GM21723 (cell line): ENCODE measurements at regions not wholly inside any gene's neighbourhood (a gene's known extent, or its start where the extent isn't known, plus 50 kb on each side); places are given as distances from the start of the nearest gene placed in this dataset.

Experiments used
- ATAC-seq: cut with Tn5 transposase; IDR thresholded peaks from one replicate; pipeline ENCODE4 v1.9.1; 2021; ENCODE audit warnings: mild to moderate bottlenecking, moderate library complexity; ENCODE audit not compliant: unreplicated experiment

DNA sequence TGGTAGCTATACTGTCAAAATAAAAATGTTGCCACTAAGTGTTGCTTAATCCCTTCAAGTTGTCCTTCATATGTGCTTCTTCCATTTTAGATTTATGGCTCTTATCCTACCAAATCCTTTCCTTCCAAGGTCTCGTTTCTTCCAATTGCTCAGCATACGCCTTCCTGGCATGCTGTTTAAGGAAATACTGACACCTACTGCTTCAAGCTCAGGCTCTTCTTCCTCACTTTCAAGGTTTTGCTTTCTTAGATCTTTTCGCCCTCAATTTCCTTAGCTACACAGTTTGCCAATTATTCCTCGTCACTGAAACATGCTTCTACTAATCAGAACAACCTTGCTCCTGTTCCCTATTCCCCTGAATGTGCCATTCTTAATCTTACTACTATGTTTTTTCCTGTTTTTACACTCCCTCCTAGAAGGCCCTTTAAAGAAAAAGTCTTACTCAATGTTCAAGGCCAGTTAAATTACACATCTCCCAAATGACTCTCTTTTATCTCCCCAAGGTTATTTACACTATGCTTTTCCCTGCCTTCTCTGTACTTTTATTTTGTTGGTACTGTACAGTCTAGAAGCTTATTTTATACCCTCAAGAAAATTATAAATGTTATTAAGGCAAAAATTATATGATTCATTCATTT, 343.1 kb downstream of the MZT1 start:
- ATAC-seq = no peak

DNA sequence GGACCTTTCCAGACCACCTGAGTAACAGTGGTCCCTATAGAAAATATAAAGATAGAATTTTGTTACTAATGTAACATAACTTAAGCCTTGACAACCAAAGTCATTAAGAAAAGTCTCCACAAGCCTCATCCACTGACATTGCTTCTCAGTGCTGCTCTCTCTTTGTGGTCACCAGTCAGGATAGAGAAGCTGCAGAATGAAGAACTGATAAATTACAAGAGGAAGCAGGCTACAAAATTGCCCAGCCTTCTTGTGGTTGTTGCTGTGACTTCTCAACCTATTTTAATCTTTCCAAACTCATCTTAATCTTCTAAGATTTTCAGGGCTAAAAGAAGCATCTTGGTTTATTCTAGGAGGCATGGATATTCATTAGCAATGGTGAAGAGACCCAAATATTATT, 343.8 kb downstream of the MZT1 start:
- no peak for ATAC-seq

DNA sequence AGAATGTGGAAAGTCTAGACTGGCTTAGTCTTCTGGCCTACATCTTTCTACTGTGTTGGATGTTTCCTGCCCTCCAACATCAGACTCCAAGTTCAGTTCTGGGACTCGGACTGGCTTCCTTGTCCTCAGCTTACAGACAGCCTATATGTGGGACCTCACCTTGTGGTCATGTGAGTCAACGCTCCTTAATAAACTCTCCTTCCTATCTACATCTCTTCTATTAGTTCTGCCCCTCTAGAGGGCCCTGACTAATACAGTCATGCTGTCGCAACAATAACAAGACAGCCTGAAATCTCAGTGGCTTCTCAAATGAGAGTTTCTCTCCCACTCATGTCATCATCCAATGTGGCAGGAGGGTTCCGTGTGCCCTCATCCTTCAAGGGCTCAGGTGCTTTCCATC, 347.8 kb downstream of the MZT1 start:
- no peak for ATAC-seq

DNA sequence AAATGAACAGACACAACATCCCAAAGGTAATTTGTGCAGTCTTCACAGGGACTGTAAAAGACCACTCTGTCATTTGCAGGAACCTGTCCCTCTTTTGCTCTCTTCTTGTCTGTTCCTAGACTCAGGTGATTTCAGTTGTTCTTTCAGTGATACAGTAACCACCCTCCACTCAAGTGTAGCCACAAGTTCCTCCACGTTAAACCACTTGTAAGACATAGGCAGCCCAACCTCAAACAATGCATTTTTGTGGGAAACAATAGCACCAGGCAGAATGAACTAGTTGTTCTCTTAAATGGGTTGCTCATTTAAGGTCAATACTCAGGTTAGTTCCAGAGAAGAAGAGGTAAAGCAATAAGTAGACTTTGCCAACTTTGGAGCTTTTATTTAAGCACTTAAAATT, 359.4 kb downstream of the MZT1 start:
- ATAC-seq = no peak

DNA sequence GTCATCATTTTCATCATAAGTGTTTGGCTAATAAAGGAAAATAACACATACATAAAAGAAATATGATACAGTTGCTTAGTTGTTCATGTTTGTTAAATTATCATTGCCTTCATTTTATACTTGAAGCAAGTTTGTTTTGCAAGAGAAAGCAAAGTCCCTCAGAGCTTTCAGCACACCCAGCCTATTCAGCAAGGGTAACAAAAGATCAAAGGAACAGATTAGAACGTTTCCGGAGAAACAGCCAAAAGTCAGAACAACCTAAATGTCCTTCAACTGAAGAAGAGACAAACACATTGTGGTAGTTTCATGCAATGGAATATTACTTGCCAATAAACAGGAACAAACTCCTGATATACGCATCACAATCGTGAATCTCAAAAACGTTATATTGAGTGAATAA, 380.7 kb downstream of the MZT1 start:
- no peak for ATAC-seq

DNA sequence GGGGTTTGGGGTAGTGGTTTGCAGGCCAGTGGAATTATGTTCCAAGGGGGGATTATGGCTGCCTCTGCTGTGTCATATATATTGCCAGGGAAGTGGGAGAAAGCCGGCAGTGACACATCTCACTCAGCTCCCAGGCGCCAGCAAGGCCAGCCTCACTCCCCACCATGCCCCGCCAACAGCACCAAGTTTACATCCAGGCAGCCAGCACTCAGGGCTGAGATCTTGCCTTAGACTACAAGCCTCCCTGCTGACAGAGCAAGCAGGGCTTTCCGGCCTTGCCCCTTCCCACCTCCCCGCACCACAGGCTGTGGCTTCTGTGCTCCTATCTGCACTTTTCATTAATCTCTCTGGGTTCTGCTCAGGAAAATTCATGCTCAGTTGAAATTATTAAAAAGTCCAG, 385.1 kb downstream of the MZT1 start:
- ATAC-seq = no peak

DNA sequence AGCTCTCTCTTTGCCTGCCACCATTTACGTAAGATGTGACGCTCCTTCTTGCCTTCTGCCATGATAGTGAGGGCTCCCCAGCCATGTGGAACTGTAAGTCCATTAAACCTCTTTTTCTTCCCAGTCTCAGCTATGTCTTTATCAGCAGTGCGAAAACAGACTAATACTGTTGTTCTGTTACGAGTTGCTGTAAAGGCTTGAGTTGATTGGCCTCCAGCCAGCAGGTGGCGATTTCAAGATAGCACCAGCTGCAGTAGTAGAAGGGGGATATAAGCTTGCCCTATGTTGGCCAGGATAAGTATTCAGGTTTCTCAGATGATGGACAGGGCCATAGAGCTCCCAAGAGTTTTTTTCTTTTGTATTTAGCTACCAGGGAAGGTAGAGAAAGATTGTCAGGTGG, 385.5 kb downstream of the MZT1 start:
- ATAC-seq = no peak

DNA sequence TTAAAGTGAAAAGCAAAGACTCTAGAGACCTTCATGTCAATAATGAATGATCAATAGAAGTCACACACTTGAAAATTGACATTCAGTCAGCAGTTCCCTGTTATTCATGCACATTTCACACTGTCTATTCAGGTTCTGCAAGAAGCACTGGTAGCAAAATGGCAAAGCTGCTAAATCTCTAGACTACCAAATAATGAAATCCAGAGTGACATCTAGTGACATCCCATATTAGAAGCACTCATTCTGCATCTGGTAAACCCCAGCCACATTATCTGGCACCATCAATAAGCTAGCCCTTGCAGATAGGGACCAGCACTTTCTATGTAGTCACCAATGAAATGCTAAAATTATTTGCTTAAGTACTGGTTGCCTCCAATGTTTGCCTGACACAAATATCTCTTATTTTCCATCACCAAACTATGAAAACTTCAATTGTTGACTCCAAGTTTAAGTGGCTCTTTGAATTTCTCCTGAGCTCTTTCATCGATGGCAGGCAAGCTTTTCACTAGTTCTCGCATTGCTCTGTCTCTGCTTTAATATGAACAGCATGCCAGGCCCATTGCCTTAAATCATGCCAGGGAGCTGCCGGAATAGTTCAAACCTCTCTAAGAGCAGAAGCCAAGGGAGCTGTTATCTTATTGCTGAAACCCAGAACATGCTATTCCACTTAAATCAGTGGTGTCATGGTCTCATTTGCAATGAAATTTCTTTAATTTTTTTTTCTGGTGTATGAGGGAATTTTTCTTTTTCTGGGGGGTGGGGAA, 409.9 kb downstream of the MZT1 start:
- no peak for ATAC-seq

DNA sequence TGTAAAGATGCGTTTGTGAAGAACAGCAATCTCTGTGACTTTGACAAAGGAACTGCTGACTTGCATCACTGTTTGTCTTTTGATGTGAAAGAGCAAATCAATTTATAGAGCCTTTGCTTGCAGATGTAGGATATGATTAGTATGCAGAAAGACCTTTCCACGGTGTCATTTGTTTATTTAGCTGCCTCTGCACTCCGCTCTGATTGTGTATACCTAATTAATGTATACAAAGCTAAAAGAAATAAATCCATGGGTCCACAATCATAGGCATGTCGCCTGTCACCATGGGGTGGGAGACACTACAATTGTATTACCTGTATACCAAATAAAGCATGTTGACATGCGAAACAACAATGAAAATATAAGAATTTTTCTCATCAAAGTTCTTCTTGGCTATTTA, 410.7 kb downstream of the MZT1 start:
- no peak for ATAC-seq

DNA sequence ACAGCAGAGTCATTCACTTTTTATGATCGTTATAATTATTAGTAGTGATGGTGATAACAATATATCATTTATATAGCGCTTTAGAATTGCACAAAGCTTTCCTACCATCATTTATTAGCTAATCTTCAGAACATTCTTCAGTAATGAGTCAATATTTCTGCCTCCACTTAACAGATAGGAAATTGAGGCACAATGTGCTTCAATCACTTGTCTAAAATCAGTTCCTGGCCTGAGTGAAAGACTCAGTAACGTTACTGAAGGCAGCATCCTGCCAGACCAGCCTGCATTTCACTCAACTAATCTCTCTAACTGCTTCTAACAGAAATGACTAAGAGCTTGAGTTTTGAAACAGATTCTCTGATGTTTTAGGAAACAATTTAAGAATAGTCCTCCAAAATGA, 412.1 kb downstream of the MZT1 start:
- no peak for ATAC-seq

DNA sequence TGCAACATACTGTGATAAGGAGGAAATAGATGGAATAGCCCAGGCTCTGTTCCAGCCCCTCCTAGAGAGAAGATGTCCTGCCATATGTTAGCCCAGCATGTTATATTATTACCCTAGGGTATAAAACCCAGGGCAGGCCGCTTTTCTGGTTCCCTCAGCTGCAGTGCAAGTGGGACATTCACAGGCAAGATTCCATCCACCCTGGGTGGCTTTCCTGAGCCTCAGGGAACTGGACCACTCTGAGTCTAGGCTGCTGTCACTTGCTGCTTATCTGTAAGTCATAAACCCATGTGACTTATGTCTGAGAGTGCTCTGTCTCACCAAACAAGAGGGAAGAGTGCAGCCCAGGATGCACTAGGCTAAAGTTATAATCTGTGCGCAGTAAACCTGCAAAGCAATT, 413.2 kb downstream of the MZT1 start:
- ATAC-seq = no peak

DNA sequence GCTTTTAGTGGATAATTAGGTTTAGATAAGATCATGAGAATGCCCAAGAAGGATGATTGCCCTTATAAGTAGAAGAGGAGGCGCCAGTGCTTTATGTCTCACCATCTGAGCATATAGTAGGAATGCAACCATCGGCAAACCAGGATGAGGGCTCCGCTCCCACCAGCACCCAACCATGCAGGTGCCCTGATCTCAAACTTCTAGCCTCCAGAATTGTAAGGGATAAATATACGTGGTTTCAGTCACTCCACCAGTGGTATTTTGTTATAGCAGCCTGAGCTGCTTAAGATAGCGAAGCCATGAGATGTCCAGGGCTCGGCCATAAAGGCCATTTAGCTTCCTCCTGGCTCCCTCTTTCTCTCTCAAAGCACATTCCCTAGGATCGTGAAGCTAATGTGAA, 413.9 kb downstream of the MZT1 start:
- no peak for ATAC-seq

DNA sequence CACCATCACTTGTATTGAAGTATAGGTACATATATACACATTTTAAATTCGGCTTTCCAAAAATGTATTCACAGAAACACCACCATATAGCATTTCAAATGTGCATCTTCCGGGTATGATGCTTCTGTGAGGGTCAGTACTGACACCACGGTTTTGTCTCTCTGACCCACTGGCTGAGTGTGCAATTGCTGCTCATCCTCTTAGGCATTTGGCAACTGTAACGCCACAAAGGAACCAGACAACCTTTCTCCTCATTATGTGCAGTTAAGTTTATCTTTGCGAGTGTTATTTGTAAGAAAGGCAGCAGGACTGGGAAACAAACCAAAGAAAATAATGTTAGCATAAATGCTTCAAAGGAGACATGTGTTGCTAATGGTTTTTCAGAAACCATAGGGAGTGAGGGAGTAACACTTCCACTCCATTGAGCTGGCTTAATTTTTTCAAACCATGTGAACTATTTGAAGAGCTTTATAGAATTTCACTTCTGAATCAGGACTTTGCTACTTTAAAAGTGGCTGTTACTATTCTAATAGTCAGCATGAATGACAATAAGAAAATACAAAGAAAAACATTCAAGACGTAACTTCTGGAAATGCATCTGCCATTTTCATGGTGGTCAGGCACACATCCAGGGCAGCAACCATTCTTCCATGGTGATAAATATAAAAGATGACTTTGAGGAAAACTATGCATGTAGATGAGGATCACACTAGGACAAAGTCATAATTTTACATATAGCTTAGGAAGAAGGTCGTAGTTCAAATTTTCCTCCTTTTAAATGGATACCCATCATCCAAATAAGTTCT, 423.3 kb downstream of the MZT1 start:
- ATAC-seq = no peak

DNA sequence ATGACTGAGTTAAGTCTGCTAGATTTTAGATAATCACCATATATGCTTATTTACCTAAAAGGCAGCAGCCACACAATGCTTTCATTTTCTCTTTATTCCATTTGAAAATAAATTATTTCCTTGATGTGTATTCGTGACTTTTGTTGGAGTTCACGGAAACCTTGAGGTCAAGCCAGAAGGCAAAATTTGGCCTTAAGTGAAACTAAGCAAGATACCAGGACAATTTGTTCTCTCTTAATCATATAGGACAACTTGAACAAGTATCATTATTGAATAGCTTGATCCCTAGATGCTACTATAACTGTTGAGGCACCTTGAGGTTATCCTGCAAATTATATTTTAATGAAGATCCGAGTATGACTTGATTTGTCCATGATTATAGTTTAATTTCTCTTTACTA, 429.2 kb upstream of the DACH1 start:
- ATAC-seq = no peak

DNA sequence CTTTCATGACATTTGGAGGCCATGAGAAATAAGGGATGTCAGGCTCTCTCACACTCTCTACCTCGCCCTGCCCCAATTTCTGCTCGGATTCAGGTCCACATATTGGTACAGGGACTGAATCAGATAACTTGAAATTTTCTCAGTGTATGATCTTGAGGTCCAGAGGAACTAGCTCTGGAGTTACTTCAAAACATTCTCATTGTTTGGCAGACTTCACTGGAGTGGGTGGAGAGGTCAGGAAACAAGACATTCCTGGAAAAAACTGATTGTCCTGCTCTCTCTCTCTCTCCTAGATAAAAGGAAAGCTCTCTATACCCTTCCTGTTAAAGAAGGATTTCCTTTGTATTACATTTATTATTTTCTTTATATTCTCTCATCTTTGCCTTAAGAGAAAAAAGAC, 428.1 kb upstream of the DACH1 start:
- ATAC-seq = no peak

DNA sequence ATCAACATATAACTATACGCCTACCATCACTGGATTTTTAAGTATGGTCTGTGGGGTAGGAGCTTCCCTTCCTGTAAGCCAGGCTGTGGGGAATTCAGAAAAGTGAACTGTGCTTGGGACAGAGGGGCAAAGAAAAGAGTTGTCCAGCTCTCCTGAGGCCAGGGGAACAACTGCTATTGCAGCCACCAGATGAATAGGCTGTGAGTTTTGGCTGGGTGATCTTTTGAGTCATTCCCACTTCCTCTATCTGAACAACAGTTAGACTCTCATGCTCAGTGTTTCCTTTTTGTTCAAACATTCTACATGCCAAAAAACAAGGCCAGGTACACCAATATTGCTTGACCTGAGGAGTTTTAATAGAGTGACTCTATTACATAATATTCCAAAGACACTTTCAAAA, 426.2 kb upstream of the DACH1 start:
- ATAC-seq = no peak

DNA sequence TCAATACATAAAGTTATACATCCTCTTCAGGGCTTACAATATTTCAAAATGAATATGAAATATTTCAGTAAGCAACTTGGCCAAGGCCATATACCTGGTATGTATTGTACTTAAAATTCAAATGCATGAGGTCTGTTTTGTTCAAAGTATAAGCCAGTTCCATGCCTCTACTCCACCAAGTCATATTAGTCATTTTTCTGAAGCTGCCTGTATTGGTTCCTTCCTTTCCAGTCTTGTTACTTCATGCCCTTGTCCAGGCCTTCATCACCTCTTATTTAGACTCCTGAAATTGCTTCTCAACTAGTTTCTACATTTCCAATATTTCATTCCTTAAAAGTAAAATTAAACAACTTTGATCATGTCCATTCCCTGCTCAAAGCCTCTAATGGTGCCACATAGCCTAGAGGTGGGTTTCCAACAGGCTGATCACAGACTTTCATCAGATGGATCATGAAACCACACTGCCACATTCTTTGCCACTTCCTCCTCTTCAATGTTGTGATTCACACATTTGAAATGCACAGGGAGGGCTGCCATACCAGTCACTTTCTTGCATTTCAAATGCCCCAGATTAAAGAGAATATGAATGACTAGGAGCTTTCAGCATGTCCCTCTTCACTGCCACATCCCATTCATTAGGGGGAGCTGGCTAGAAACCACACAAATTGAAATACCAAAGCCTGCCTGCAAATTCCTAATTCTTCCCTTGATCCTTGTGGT, 424.1 kb upstream of the DACH1 start:
- ATAC-seq = no peak

DNA sequence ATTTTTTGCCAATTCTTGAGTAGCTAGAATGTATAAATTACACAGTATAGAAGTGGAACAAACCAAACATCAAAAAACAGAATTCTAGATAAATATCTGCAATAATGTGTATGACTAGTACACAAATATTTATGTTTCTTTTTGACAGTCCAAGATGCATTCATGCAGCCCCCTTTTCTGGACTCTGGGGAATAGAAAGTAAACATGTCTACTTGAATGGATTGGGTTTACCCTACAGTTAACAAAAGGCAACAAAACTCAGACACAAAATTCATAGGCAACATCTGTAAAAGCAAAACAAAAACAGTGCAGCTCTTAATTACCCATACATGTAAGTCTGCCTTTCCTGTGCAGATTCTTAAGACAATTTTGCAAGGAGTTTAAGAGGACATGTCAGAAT, 419.4 kb upstream of the DACH1 start:
- no peak for ATAC-seq

DNA sequence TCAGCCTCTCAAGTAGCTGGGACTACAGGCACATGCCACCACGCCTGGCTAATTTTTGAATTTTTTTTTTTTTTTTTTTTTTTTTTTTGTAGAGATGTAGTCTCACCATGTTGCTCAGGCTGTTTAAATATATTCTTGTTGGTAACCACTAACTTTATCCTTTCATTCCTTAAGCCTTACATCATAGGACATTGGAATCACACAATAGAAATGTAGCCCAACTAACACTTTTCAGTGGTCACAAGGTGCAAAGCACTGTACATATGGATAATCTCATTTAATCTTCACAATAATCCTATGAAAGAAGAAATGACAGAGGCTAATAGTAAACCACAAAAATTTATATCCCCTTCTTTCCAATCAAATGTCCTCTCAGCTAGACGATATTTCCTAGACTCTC, 417.8 kb upstream of the DACH1 start:
- ATAC-seq = no peak

DNA sequence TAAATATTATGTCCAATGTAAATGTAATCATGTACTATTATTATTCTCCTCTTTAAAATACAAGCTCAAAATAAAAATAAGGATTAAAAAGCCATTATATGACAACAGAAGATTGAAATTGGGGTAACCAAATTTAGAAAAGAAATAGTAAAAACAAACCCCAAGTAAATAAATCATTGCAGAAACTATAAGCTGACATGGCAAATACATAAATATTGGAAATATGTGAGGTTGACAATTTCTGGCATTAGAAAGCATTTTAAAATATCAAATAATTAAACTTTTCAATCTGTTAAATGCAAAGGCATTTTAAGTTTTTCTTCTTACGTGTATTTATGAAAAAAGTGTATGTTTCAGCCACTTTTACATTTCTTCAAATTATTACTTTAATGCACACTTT, 394.7 kb upstream of the DACH1 start:
- ATAC-seq = no peak

DNA sequence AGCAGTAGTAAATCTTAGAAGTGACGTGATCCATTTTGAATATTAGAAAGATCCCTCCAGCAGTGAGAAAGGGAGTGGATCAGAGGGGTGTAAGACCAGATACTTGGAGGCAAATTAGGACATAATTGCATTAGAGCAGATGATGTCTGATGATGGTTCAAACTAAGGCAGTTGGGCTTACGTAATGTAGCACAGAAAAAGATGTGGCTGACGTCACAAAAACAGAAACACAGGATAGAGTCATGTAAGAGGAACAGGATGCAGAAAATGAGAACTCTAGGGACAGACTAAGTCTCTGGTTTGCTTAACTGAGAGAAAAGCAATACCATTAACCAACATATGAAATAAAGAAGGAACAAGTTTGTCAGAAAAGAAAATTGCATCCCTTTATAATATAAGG, 392.5 kb upstream of the DACH1 start:
- no peak for ATAC-seq
